ACC112 (cell line): ENCODE measurements at regions not wholly inside any gene's neighbourhood (a gene's known extent, or its start where the extent isn't known, plus 50 kb on each side); places are given as distances from the start of the nearest gene placed in this dataset.

Experiments used
- H2AFZ ChIP-seq: fragments of 200-600 bp; sonication (generic); one replicate; pipeline ENCODE4 v1.6.0; 2017; ENCODE audit warnings: antibody characterized with exemption, low read length; ENCODE audit not compliant: unreplicated experiment
- H3K27ac ChIP-seq: fragments of 200-600 bp; sonication (generic); 2 replicates; pipeline ENCODE4 v1.5.1; 2014; ENCODE audit warnings: low read depth, mild to moderate bottlenecking, antibody characterized with exemption, low read length, moderate library complexity
- H3K27me3 ChIP-seq: fragments of 200-600 bp; sonication (generic); 2 replicates; pipeline ENCODE4 v1.6.1; 2014; ENCODE audit warnings: mild to moderate bottlenecking, antibody characterized with exemption, low read length, moderate library complexity, mixed read lengths; ENCODE audit not compliant: insufficient read depth
- H3K36me3 ChIP-seq: fragments of 200-600 bp; sonication (generic); 2 replicates; pipeline ENCODE4 v1.6.1; 2016; ENCODE audit warnings: mild to moderate bottlenecking, antibody characterized with exemption, low read length, moderate library complexity, mixed read lengths; ENCODE audit not compliant: insufficient read depth
- H3K4me1 ChIP-seq: fragments of 200-600 bp; sonication (generic); one replicate; pipeline ENCODE4 v1.6.1; 2016; ENCODE audit warnings: low read length, mixed read lengths; ENCODE audit not compliant: insufficient read depth, unreplicated experiment, control insufficient read depth
- H3K4me3 ChIP-seq: fragments of 200-600 bp; sonication (generic); 2 replicates; pipeline ENCODE4 v1.5.1; 2014; ENCODE audit warnings: mild to moderate bottlenecking, low read depth, low read length
- H3K79me2 ChIP-seq: fragments of 200-600 bp; sonication (generic); one replicate; pipeline ENCODE4 v1.6.0; 2016; ENCODE audit warnings: low read length; ENCODE audit not compliant: control insufficient read depth, unreplicated experiment, insufficient read depth

DNA sequence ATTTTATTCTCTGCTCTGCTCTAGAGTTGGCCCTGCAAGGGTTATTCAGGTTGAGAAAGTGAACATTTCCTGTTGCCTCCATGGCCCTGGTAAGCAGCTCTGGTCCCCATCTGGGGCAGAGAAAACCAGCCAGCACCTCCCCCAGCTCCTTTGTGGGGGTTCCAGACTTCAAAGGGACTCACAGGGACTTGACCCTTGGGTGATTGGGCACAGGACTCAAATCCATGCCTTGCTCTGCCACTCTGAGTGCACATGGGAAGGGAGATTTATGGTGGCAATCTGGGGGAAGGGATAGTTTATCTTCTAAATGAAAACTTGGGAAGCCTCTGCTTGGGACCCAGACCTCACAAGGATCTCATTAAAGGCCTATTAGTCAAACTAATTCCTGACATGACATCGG lies 212.8 kb downstream of the FOXD2 start:
- H3K27ac ChIP-seq: no peak overlapping the region
- no peak overlapping the region for H3K4me3 ChIP-seq
- no peak overlapping the region for H2AFZ ChIP-seq
- H3K79me2 ChIP-seq: no peaks in the 10 kb centered on the region
- no peaks in the 10 kb centered on the region for H3K36me3 ChIP-seq
- H3K27me3 ChIP-seq: peaks cover 11% of the 10 kb centered on the region
- H3K4me1 ChIP-seq: no peaks in the 10 kb centered on the region

- no peak overlapping the region for H3K27ac ChIP-seq
- H3K79me2 ChIP-seq: no peaks in the 10 kb centered on the region
- H3K27me3 ChIP-seq: peaks cover 3% of the 10 kb centered on the region
- no peak overlapping the region for H3K4me3 ChIP-seq
- H3K36me3 ChIP-seq: no peaks in the 10 kb centered on the region
- H2AFZ ChIP-seq: no peak overlapping the region
- no peaks in the 10 kb centered on the region for H3K4me1 ChIP-seq
Observed at GRCh38 chr1:47651311-47652089, 213.7 kb downstream of the FOXD2 start.

- Histone ChIP-seq H2AFZ (no peak overlapping the region), H3K27me3 (no peaks in the 10 kb centered on the region; the same call in 1 of the 2 replicates), H3K4me1 (no peaks in the 10 kb centered on the region), H3K27ac (no peak overlapping the region), H3K79me2 (no peaks in the 10 kb centered on the region), H3K36me3 (no peaks in the 10 kb centered on the region), H3K4me3 (no peak overlapping the region)
Observed at GRCh38 chr1:47655521-47656300, 217.9 kb downstream of the FOXD2 start.

DNA sequence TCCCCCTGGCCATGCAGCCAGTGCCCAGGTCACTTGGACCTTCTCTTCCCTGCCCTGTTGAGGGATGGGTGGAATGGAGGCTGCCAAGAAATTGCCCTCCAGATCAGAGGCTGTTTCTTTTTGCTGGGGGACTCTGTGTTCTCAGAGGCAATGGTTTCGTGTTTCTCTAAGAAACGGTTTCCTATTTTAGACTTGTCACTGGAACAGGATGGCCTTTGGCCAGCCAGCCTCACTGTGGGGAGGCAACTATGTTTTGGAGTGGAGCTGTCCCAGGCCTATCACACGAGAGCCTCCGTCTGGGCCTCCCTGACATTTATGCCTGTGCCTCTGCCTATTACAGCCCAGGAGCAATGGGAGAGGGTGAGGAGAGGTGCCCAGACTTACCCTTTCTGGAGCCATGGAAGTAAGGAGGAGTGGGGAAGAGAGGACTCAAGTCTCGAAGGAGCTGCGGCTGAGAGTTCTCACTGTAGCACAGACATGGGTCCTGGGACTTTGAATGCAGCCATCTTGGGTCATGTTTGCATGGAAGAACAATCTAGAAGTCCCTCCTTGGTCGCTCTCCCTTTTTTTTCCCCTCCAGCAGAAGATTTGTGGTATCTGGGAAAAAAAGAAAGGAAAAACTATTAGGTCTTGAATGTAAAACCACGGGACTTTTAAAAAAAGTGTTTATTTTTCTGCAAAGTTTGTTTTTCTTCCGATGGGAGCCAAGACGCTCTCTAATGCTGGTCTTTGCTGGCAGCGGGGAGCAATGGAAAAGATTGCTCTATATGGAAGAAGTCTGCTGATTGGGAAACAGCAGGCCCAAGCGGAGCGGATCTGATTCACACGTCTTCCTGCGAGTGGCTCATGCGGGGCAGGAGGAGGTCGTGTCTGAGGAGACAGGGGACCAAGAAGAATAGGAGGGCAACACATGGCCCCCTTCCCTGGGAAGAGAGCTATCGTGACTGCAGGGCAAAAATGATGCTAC lies 219.2 kb downstream of the FOXD2 start:
- no peak overlapping the region for H2AFZ ChIP-seq
- H3K4me3 ChIP-seq: no peak overlapping the region
- no peaks in the 10 kb centered on the region for H3K79me2 ChIP-seq
- H3K4me1 ChIP-seq: no peaks in the 10 kb centered on the region
- H3K27ac ChIP-seq: no peak overlapping the region
- no peaks in the 10 kb centered on the region; the same call in 1 of the 2 replicates for H3K27me3 ChIP-seq
- no peaks in the 10 kb centered on the region for H3K36me3 ChIP-seq

DNA sequence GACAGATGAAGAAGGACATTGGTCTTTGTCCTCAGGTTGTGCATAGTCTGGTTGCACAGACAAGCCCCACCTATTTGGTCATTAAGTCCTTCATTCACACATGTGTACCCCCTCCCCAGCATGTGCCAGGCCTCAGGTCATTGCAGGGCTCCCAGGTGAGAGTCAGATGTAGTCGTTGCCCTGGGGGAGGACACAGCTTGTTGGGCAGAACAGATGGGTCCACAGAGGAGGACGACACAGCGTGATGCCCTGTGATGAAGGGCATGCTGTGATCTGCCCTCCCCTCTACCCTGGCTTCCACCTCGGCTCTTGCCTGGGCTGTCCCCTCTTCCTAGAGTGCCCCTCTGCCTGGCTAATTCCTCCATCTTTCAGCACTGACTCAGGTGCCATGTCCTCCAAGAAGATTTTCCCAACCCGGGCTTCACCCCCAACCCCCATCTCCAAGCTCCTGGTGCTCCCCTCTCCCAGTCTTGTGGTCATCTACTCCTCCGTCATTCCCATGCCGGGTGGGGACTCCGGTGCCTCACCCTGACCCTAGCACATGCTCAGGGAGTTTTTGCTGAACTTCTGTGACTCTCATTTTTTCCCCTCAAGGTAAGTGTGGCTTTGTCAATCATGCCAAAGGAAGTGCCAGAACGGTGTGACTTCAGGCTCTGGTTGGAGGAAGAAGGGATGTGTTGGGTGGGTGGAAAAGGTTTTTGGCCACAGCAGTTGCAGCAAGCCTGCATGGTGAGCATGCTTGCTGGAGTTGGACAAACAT lies 220.5 kb downstream of the FOXD2 start:
- Histone ChIP-seq H3K27ac (no peak overlapping the region), H3K36me3 (no peaks in the 10 kb centered on the region), H3K27me3 (no peaks in the 10 kb centered on the region; the same call in 1 of the 2 replicates), H3K4me3 (no peak overlapping the region), H3K79me2 (no peaks in the 10 kb centered on the region), H2AFZ (no peak overlapping the region), H3K4me1 (no peaks in the 10 kb centered on the region)

GRCh38 chr1:47659146-47659545 lies 221.3 kb downstream of the FOXD2 start:
- H3K4me1 ChIP-seq: no peaks in the 10 kb centered on the region
- no peak overlapping the region for H2AFZ ChIP-seq
- H3K36me3 ChIP-seq: no peaks in the 10 kb centered on the region
- H3K79me2 ChIP-seq: no peaks in the 10 kb centered on the region
- no peaks in the 10 kb centered on the region; the same call in 1 of the 2 replicates for H3K27me3 ChIP-seq
- no peak overlapping the region for H3K4me3 ChIP-seq
- no peak overlapping the region for H3K27ac ChIP-seq

DNA sequence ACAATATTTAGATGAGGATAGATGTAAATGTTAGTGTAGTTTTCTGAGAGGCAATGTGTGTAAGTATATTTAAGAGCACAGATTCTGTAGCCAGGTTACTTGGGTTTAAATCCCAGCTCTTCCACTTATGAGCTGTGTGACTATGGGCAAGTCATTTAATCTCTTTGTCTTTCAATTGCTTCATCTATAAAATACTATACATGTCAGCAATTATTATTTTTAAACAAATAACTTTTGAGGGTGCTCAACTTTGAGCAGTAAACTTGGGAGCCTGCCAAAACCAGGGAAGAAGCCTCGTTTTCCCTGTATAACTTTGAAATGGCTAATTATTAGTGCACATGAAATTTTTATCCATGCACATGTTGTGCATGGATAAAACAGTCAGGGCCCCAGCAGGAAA lies 222.8 kb downstream of the FOXD2 start:
- Histone ChIP-seq H3K36me3 (no peaks in the 10 kb centered on the region), H3K27ac (no peak overlapping the region), H3K79me2 (no peaks in the 10 kb centered on the region), H3K27me3 (no peaks in the 10 kb centered on the region; the same call in 1 of the 2 replicates), H3K4me3 (no peak overlapping the region), H3K4me1 (no peaks in the 10 kb centered on the region), H2AFZ (no peak overlapping the region)

DNA sequence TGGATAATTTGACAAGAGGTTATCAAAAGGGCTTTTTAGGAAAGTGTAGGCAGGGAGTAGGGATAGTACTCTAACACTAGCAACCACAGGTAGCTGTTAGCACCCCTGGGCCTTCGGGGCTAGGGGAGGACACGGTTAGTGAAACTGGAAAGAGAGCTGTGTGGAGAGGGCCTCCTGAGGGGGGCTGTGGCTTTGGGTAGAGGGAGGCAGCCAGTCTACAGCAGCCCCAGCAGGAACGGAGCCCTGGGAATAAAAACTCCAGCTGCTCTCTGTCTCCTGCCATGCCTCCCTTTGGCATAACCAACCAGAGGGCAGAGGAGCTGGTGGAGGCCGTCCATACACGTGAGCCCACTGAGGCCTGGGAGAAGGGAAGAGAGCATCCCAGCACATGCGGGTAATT lies 223.2 kb downstream of the FOXD2 start:
- Histone ChIP-seq H3K79me2 (no peaks in the 10 kb centered on the region), H3K27ac (no peak overlapping the region), H2AFZ (no peak overlapping the region), H3K36me3 (no peaks in the 10 kb centered on the region), H3K27me3 (no peaks in the 10 kb centered on the region; the same call in 1 of the 2 replicates), H3K4me3 (no peak overlapping the region), H3K4me1 (no peaks in the 10 kb centered on the region)

- Histone ChIP-seq H3K4me1 (no peaks in the 10 kb centered on the region), H3K79me2 (no peaks in the 10 kb centered on the region), H3K27me3 (no peaks in the 10 kb centered on the region), H3K4me3 (no peak overlapping the region), H3K27ac (no peak overlapping the region), H2AFZ (no peak overlapping the region), H3K36me3 (no peaks in the 10 kb centered on the region)
Observed at GRCh38 chr1:47662068-47662467, 224.2 kb downstream of the FOXD2 start.

DNA sequence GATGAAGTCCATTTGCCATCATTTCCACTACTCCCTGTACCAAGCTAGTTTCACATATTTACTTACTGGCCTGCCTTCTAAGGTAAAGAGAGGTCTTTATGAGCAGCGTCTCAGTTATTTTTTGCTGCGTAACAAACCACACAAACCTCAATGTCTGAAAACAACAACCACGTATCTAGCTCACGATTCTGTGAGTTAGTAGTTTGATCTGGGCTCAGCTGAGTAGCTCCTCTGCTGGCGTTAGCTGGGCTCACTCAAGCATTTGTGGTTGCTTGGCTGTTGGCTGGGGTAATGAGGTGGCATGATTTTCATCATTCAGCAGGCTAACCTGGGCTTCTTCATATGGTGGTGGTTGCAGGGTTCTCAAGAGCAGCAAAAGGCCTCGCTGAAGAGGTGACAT lies 225.4 kb downstream of the FOXD2 start:
- Histone ChIP-seq H3K4me1 (no peaks in the 10 kb centered on the region), H3K27me3 (no peaks in the 10 kb centered on the region; the same call in 1 of the 2 replicates), H2AFZ (no peak overlapping the region), H3K79me2 (no peaks in the 10 kb centered on the region), H3K36me3 (no peaks in the 10 kb centered on the region), H3K4me3 (no peak overlapping the region), H3K27ac (no peak overlapping the region)
